Left lung (tissue), 4 donors: ENCODE measurements at regions not wholly inside any gene's neighbourhood (a gene's known extent, or its start where the extent isn't known, plus 50 kb on each side); places are given as distances from the start of the nearest gene placed in this dataset.

Experiments used
- ATAC-seq: fragments of 200-7000 bp; cut with Tn5 transposase; one replicate; pipeline ENCODE4 v1.9.1; 2020; ENCODE audit warnings: moderate library complexity
- DNase-seq, 4 donors: peaks; one replicate each; pipeline ENCODE4 v3.0.0-alpha.2; 2013 to 2020
- H3K27ac ChIP-seq, 2 donors: fragments of 200-600 bp; sonication (generic) in 1 of 2; one replicate each; pipeline versions ENCODE4 v1.5.0 to v1.8.0; 2020 to 2021
- H3K27me3 ChIP-seq, 2 donors: fragments of 200-600 bp; sonication (generic) in 1 of 2; one replicate each; pipeline versions ENCODE4 v1.5.0 to v1.8.0; 2020 to 2021
- H3K36me3 ChIP-seq, 2 donors: fragments of 200-600 bp; sonication (generic) in 1 of 2; one replicate each; pipeline versions ENCODE4 v1.5.0 to v1.8.0; 2020 to 2021
- H3K4me1 ChIP-seq, 2 donors: fragments of 200-600 bp; one replicate each; pipeline ENCODE4 v1.8.0; 2021
- H3K4me3 ChIP-seq, 2 donors: fragments of 200-600 bp; sonication (generic) in 1 of 2; one replicate each; pipeline versions ENCODE4 v1.5.0 to v1.8.0; 2020 to 2021; ENCODE audit warnings: mild to moderate bottlenecking in 1 of 2
- H3K9me3 ChIP-seq, 2 donors: fragments of 200-600 bp; sonication (generic) in 1 of 2; one replicate each; pipeline versions ENCODE4 v1.5.0 to v1.8.0; 2020 to 2021
- intact Hi-C, 2 donors: fragments of 100-400 bp; cut with DNase I; formaldehyde crosslinking; loops; one replicate each; pipeline versions ENCODE4 v1.11.2 to v1.14.2; 2022
- TF ChIP-seq, protein P1 (sequence below), 2 donors: fragments of 200-600 bp; sonication (generic) in 1 of 2; IDR thresholded peaks; one replicate each; pipeline versions ENCODE4 v1.5.0 to v1.8.0; 2021; ENCODE audit warnings: antibody characterized with exemption in 2 of 2
- donor health status: DM: no; HTN: yes; CAD: no.
- donor health status: DM: no; HTN: no; CAD: no.

DNA sequence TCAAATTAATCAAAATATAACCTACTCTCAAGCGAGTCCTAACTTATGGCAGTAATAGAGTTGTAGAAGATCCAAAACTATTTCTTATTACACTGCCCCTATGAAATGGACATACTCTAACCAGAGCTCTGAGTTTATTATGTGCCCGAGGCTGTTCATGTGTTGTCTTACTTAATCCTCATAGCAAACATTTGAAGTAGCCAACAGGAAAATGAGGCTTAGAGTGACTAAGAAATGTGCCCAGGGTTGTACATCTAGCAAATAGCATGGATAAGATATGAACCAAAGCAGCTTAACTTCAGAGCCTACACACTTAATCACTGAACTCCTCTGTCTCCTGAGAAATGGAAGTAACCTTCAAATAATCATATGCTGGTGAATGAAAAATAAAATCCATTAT is 1551.7 kb downstream of the MAT2B start:
- Histone ChIP-seq H3K36me3 (no peaks in the 10 kb centered on the region), H3K27me3 (no peaks in the 10 kb centered on the region), H3K27ac (no peak overlapping the region), H3K4me1 (no peaks in the 10 kb centered on the region), H3K4me3 (no peak overlapping the region), H3K9me3 (no peaks in the 10 kb centered on the region)
- TF ChIP-seq, protein P1, sequence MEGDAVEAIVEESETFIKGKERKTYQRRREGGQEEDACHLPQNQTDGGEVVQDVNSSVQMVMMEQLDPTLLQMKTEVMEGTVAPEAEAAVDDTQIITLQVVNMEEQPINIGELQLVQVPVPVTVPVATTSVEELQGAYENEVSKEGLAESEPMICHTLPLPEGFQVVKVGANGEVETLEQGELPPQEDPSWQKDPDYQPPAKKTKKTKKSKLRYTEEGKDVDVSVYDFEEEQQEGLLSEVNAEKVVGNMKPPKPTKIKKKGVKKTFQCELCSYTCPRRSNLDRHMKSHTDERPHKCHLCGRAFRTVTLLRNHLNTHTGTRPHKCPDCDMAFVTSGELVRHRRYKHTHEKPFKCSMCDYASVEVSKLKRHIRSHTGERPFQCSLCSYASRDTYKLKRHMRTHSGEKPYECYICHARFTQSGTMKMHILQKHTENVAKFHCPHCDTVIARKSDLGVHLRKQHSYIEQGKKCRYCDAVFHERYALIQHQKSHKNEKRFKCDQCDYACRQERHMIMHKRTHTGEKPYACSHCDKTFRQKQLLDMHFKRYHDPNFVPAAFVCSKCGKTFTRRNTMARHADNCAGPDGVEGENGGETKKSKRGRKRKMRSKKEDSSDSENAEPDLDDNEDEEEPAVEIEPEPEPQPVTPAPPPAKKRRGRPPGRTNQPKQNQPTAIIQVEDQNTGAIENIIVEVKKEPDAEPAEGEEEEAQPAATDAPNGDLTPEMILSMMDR (IDR thresholded peaks at IDR 0.05) = no peak
- DNase-seq = no peak
- ATAC-seq = no peak
- intact Hi-C loops = no loop called here

DNA sequence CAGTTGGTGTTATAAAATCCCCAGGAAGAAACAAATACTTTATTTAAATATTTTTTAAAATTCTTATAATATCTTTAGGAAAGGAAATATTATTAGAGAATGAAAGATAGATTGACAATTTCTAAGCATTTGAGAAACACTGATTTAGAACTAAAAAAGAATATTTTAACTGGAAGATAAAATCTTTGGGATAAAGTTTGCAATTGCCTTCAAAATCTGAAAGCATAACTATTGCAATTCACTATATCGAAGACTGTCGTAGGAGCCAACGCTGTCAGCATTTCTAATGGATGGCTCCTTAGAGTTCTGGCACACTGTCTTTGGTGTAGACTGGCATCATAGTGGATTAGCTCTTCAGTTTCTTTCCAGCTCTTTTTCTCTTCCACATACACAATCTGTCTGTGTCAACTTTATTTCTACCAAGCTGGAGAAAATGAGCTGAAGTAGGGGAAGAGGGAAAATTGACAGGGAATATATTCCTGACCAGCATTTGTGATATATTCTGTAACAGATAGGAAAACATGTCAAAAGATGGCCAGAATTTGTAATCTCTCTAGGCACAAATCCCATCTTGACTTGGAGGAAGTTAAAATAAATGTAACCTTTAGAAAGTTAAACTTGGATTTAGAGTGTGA is 1561.4 kb downstream of the MAT2B start:
- Histone ChIP-seq H3K27ac (no peak overlapping the region), H3K36me3 (no peaks in the 10 kb centered on the region), H3K4me3 (no peak overlapping the region), H3K4me1 (no peaks in the 10 kb centered on the region), H3K27me3 (no peaks in the 10 kb centered on the region), H3K9me3 (peaks cover 0 to 3% of the 10 kb centered on the region in 2 donors)
- intact Hi-C loops = no loop called here
- ATAC-seq (no peak), DNase-seq (no peak)
- TF ChIP-seq, protein P1 (IDR thresholded peaks at IDR 0.05) = no peak

DNA sequence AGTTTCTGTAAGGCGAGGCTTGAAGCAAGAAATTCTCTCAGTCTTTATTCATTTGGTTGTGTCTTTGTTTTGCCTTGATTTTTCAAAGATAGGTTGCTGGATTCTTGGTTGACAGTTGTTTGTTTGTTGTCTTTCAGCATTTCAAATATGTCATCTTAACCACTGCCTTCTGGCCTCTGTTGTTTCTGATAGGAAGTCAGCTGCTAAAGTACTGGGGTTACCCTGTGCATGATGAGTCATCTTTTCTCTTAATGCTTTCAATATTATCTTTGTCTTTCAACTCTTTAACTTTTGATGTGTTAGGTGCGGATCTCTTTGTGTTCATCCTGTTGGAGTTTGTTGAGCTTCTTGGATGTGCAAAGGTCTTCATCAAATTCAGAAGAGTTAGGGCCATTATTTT is 1571.3 kb downstream of the MAT2B start:
- DNase-seq (no peak), ATAC-seq (no peak)
- H3K27ac ChIP-seq = no peak overlapping the region
- peaks cover 0 to 2% of the 10 kb centered on the region in 2 donors for H3K9me3 ChIP-seq
- intact Hi-C loops = no loop called here
- TF ChIP-seq, protein P1 (IDR thresholded peaks at IDR 0.05) = no peak
- H3K27me3 ChIP-seq = no peaks in the 10 kb centered on the region
- H3K4me1 ChIP-seq = no peaks in the 10 kb centered on the region
- no peaks in the 10 kb centered on the region for H3K36me3 ChIP-seq
- no peak overlapping the region for H3K4me3 ChIP-seq

DNA sequence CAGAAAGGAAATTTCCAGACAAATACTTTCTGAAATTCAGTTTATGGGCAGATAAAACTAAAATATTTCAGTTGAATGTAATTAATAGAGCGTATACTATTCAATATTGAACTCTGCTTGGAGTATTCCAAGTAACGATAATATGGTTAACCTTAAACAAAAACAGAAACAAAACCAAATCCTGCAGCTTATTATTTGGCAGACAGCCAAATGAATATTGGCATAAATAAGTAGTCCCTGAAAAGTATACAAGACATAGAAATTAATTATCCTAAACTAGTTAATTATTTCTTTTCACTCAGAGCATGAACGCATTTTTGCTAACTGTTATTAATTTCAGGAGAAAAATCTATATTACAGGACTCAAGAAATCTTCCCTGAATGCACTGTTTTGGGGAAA is 1574.0 kb downstream of the MAT2B start:
- H3K27me3 ChIP-seq = no peaks in the 10 kb centered on the region
- no peak overlapping the region for H3K4me3 ChIP-seq
- H3K4me1 ChIP-seq = no peaks in the 10 kb centered on the region
- H3K9me3 ChIP-seq = peaks cover 0 to 2% of the 10 kb centered on the region in 2 donors
- ATAC-seq = no peak
- no peak for DNase-seq
- no peak overlapping the region for H3K27ac ChIP-seq
- intact Hi-C loops = no loop called here
- TF ChIP-seq, protein P1 (IDR thresholded peaks at IDR 0.05) = no peak
- no peaks in the 10 kb centered on the region for H3K36me3 ChIP-seq

DNA sequence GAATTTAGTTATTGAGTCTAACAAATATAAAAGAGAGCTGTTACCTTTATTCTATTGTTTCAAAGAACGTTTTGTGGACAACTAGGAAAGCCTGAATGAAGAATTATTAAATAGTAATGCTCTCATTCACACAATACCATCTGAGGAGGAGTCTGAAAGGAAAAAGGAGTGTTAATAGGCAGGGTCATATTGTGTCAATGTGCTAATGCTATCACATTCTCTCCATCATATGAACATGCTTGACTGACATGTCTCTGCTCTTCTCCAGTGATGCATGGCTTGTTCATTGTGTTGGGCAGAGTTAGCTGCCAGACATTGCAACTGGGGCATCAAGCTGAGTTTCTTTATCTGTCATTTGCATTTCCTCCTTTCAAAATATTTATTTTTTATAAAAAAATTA is 1578.0 kb downstream of the MAT2B start:
- DNase-seq = no peak

More for the DNA sequence above, 1578.0 kb downstream of the MAT2B start:
- Histone ChIP-seq H3K4me3 (no peak overlapping the region), H3K36me3 (no peaks in the 10 kb centered on the region), H3K4me1 (no peaks in the 10 kb centered on the region), H3K9me3 (no peaks in the 10 kb centered on the region), H3K27ac (no peak overlapping the region), H3K27me3 (no peaks in the 10 kb centered on the region)
- intact Hi-C loops = no loop called here
- TF ChIP-seq, protein P1 (IDR thresholded peaks at IDR 0.05) = no peak
- ATAC-seq = no peak
